ENCODE measurements at regions not wholly inside any gene's neighbourhood (a gene's known extent, or its start where the extent isn't known, plus 50 kb on each side); places are given as distances from the start of the nearest gene placed in this dataset.

DNA sequence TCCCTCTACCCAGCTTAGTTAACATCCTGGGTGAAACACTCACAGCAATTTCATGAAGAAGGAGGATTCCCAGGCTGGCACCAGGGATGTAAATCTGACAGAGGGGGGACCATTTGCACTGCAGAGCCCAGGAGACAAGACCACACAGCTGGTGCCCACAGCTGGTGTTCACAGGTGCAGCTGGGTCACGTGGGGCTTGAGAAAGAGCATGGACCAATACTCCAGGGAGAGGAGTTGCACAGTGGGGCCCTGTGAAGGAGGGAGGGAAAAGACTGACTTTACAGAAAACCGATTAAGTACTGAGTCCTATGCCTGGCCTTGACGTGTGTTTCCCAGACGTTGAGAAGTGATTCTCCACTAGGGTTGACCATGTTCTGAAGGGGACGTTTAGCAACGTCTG is 1316.7 kb upstream of the TMEM132C start:
- Mint-ChIP-seq H3K9me3 (no peaks in the 10 kb centered on the region; the same call in 1 of the 2 replicates), H3K4me3 (no peak overlapping the region), H3K36me3 (ENCODE audit: low read depth) (no peaks in the 10 kb centered on the region), H3K27me3 (ENCODE audit: insufficient read depth) (no peaks in the 10 kb centered on the region), H3K27ac (no peak overlapping the region), H3K4me1 (ENCODE audit: low read depth) (no peaks in the 10 kb centered on the region)
- TF ChIP-seq, protein P1, sequence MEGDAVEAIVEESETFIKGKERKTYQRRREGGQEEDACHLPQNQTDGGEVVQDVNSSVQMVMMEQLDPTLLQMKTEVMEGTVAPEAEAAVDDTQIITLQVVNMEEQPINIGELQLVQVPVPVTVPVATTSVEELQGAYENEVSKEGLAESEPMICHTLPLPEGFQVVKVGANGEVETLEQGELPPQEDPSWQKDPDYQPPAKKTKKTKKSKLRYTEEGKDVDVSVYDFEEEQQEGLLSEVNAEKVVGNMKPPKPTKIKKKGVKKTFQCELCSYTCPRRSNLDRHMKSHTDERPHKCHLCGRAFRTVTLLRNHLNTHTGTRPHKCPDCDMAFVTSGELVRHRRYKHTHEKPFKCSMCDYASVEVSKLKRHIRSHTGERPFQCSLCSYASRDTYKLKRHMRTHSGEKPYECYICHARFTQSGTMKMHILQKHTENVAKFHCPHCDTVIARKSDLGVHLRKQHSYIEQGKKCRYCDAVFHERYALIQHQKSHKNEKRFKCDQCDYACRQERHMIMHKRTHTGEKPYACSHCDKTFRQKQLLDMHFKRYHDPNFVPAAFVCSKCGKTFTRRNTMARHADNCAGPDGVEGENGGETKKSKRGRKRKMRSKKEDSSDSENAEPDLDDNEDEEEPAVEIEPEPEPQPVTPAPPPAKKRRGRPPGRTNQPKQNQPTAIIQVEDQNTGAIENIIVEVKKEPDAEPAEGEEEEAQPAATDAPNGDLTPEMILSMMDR (IDR thresholded peaks at IDR 0.05) = no peak
- DNase-seq = no peak

DNA sequence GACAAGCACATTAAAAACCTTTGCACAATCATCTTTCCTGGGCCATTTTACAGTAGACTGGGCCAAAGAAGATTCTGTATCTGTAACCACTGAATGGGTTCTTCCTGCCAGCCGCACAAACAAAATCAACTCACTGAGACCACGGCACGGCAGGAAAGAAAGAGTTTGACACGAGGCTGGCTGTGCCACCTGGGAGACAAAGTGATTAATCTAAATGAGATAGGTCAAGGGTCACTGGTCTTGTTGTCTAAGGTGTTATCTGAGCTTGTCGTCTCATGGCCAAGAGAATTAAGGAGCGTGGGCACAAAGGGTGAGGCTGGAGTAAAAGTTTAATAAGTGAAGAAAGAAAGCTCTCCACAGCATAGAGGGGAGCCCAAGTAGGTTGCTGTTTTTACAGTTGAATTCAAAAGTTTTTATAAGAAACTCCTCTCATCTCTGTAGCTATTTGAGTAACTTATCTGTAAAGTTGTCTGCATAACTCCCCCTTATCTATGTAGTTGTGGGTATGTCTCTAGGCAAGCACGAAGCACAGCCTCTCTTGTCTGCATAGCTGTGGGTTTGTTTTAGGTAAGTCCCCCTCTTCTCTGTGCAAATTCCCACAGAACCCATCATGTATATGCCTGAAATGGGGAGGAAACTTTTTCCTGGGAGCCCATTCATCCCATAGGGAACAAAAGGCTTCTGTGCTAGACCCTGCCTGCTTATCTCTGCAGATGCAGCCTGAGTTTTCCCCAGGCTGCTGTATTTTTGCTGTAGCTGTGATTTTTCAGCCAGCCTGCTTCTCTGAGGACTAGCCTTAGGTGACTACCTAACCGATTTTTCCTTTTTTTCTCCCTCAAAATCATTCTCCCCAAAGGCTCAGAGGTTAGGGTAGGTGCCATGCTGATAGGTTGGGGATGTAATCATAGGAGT is 1314.6 kb upstream of the TMEM132C start:
- H3K4me1 Mint-ChIP-seq (ENCODE audit: low read depth) = no peaks in the 10 kb centered on the region
- no peaks in the 10 kb centered on the region for H3K27me3 Mint-ChIP-seq (ENCODE audit: insufficient read depth)
- no peaks in the 10 kb centered on the region; the same call in 1 of the 2 replicates for H3K9me3 Mint-ChIP-seq
- H3K4me3 Mint-ChIP-seq = no peak overlapping the region
- no peak overlapping the region for H3K27ac Mint-ChIP-seq
- no peaks in the 10 kb centered on the region for H3K36me3 Mint-ChIP-seq (ENCODE audit: low read depth)
- no peak for DNase-seq
- TF ChIP-seq, protein P1 (IDR thresholded peaks at IDR 0.05) = no peak

DNA sequence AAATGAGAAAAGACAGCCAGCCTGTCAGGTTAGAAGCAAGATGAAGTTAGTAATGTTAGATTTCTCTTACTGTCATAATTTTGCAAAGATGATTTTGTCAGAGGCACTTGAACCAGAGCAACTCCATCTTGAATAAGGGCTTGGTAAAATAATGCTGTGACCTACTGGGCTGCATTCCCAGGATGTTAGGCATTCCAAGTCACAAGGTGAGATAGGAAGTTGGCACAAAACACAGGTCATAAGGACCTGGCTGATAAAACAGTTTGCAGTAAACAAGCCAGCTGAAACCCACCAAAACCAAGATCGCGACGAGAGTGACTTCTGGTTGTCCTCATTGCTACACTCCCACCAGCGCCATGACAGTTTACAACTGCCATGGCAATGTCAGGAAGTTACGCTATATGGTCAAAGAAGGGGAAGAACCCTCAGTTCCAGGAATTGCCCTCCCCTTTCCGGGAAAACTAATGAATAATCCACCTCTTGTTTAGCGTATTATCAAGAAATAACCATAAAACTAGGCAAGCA is 1313.5 kb upstream of the TMEM132C start:
- TF ChIP-seq, protein P1 (IDR thresholded peaks at IDR 0.05) = no peak
- no peak overlapping the region for H3K27ac Mint-ChIP-seq
- no peak for DNase-seq
- no peaks in the 10 kb centered on the region for H3K36me3 Mint-ChIP-seq (ENCODE audit: low read depth)
- no peaks in the 10 kb centered on the region for H3K27me3 Mint-ChIP-seq (ENCODE audit: insufficient read depth)
- H3K4me3 Mint-ChIP-seq = no peak overlapping the region
- H3K4me1 Mint-ChIP-seq (ENCODE audit: low read depth) = no peaks in the 10 kb centered on the region
- H3K9me3 Mint-ChIP-seq = no peaks in the 10 kb centered on the region; the same call in 1 of the 2 replicates

DNA sequence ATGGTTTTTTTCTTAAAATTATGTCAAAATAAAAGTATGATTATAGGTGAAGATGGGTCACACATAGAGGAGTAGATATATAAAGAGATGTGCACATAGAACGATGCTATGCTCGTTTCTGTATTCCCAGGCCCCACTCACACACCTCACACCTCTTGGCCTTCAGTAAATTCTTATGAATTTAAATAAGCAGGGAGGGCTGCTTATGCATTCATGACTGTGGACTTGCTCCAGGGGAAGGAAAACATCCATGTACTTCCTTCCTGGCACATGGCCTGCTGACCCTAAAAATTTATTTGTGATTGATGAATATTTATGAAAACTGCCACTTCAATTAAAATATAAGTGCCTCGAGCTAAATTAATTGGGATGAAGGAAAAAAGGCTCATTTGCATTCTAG is 1306.7 kb upstream of the TMEM132C start:
- Mint-ChIP-seq H3K27me3 (ENCODE audit: insufficient read depth) (peaks cover 4% of the 10 kb centered on the region; the same call in 1 of the 2 replicates), H3K36me3 (ENCODE audit: low read depth) (no peaks in the 10 kb centered on the region), H3K4me1 (ENCODE audit: low read depth) (no peaks in the 10 kb centered on the region), H3K27ac (no peak overlapping the region), H3K4me3 (no peak overlapping the region), H3K9me3 (no peaks in the 10 kb centered on the region)
- TF ChIP-seq, protein P1 (IDR thresholded peaks at IDR 0.05) = no peak
- DNase-seq = no peak

DNA sequence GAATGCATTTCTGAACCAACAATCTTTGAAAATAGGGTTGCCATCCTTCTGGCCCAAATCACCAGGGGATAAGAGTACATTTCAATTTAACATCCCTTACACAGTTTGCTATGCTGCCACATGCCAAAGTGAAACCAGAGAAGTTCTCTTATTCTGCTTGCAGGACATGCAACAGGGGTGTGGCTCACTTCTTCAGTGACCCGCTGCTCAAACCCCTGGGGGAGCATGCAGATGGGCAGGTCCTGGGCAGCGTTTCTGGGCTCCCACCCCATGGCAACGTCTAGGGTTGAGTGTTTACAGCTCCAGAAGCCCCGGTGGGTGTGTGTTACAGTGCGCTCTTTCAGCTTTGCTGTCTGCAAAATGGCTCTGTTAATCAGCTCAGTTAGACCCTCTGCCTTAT is 1306.3 kb upstream of the TMEM132C start:
- Mint-ChIP-seq H3K4me3 (no peak overlapping the region), H3K36me3 (ENCODE audit: low read depth) (no peaks in the 10 kb centered on the region), H3K9me3 (no peaks in the 10 kb centered on the region), H3K27me3 (ENCODE audit: insufficient read depth) (peaks cover 4% of the 10 kb centered on the region; the same call in 1 of the 2 replicates), H3K4me1 (ENCODE audit: low read depth) (no peaks in the 10 kb centered on the region), H3K27ac (no peak overlapping the region)
- TF ChIP-seq, protein P1 (IDR thresholded peaks at IDR 0.05) = no peak
- no peak for DNase-seq
